ENCODE measurements at regions not wholly inside any gene's neighbourhood (a gene's known extent, or its start where the extent isn't known, plus 50 kb on each side); places are given as distances from the start of the nearest gene placed in this dataset.

- intact Hi-C loops (cut with micrococcal nuclease) = no loop called here
- H4K20me1 ChIP-seq (replicated peaks; ENCODE audit: control insufficient read depth, extremely low read depth, insufficient read depth, low read length) = no peaks in the 10 kb centered on the region
- no peak overlapping the region for H3K27ac ChIP-seq (ENCODE audit: insufficient read depth, low read depth, low read length)
- ChIA-PET POLR2A (no interaction called here), CTCF (no interaction called here)
- H3K79me2 ChIP-seq (ENCODE audit: control insufficient read depth, insufficient read depth, low read length) = no peaks in the 10 kb centered on the region
- H2AFZ ChIP-seq (ENCODE audit: low read depth, low read length) = no peak overlapping the region
- no peaks in the 10 kb centered on the region for H3K4me1 ChIP-seq (ENCODE audit: control insufficient read depth, extremely low read depth, insufficient read depth, low read length)
- FAIRE-seq (no peak), DNase-seq (ENCODE audit: low read depth, low spot score) (no peak)
- no peak overlapping the region for H3K4me2 ChIP-seq (ENCODE audit: insufficient read depth, low read length)
- no TSS peak for BruUV-seq (replicated peaks)
- H3K27me3 ChIP-seq (ENCODE audit: control insufficient read depth in 2 of 2, insufficient read depth in 2 of 2, low read length in 2 of 2) = no peaks in the 10 kb centered on the region
- TF ChIP-seq MAX (IDR thresholded peaks at IDR 0.05; ENCODE audit: insufficient read depth, insufficient read length) (no peak), JUN (IDR thresholded peaks at IDR 0.05; ENCODE audit: borderline replicate concordance, insufficient read depth, insufficient read length, low read depth) (no peak), GATA2 (IDR thresholded peaks at IDR 0.05; ENCODE audit: insufficient read depth, insufficient read length, low read depth, low read length) (no peak), POLR2AphosphoS5 (IDR thresholded peaks at IDR 0.05; ENCODE audit: insufficient read depth, low read depth, low read length) (no peak), POLR2A (IDR thresholded peaks at IDR 0.05; ENCODE audit: low read depth, low read length) (no peak), EZH2 (IDR thresholded peaks at IDR 0.05; ENCODE audit: borderline replicate concordance, low read depth, low read length, severe bottlenecking) (no peak), FOS (IDR thresholded peaks at IDR 0.05; ENCODE audit: borderline replicate concordance, insufficient read depth, low read length) (no peak), MYC (IDR thresholded peaks at IDR 0.05; ENCODE audit: low read depth, low read length) (no peak), CTCF (IDR thresholded peaks at IDR 0.05; ENCODE audit: extremely low read depth in 1 of 2, insufficient read depth in 1 of 2, low read depth in 1 of 2, low read length in 2 of 2) (no peak)
- H3K4me3 ChIP-seq (replicated peaks in 1 of 3; ENCODE audit: insufficient read depth in 1 of 3, low read depth in 1 of 3, low read length in 3 of 3) = no peak overlapping the region
- H3K9ac ChIP-seq (replicated peaks; ENCODE audit: extremely low read depth, insufficient read depth, low read length) = no peak overlapping the region
- H3K9me1 ChIP-seq (replicated peaks; ENCODE audit: control insufficient read depth, extremely low read depth, insufficient read depth, low read length) = no peaks in the 10 kb centered on the region
- no peaks in the 10 kb centered on the region for H3K36me3 ChIP-seq (ENCODE audit: control insufficient read depth in 2 of 2, extremely low read depth in 1 of 2, insufficient read depth in 2 of 2, low read length in 2 of 2)
- no peaks in the 10 kb centered on the region for H3K9me3 ChIP-seq (replicated peaks; ENCODE audit: control insufficient read depth, insufficient read depth, low read length)
- dilution Hi-C loops (cut with MboI; ENCODE audit: extremely low pct_ligation_motif_present, low sequenced_read_pairs) = no loop called here
Measured at GRCh38 chr2:155517362-155517761, 815.2 kb downstream of the NR4A2 start.
